Mesenchymal stem cell (in vitro differentiated cells and primary cell): ENCODE measurements at regions not wholly inside any gene's neighbourhood (a gene's known extent, or its start where the extent isn't known, plus 50 kb on each side); places are given as distances from the start of the nearest gene placed in this dataset.
"Not testable (repeated sequence)": the region's sequence is repeated elsewhere in the genome, so short reads cannot be mapped to it uniquely, and the experiment has no call there.

ENCODE experiments used
- DNase-seq: peaks from one replicate; pipeline ENCODE4 v3.0.0-alpha.2; 2013
- H2AFZ ChIP-seq: one replicate; pipeline ENCODE4 v1.6.1; 2013; ENCODE audit warnings: low read depth, mild to moderate bottlenecking, control low read depth, inconsistent platforms, low read length, moderate library complexity
- H2AK5ac ChIP-seq: 2 replicates; pipeline ENCODE4 v1.6.1; 2013; ENCODE audit warnings: low read length, moderate library complexity, mild to moderate bottlenecking, inconsistent platforms; ENCODE audit not compliant: severe bottlenecking
- H2BK120ac ChIP-seq: one replicate; pipeline ENCODE4 v1.6.1; 2013; ENCODE audit warnings: low read depth, mild to moderate bottlenecking, inconsistent platforms, low read length, moderate library complexity
- H2BK12ac ChIP-seq, 2 experiments: one replicate each; pipeline ENCODE4 v1.6.1; 2013; ENCODE audit warnings: inconsistent platforms in 2 of 2, low read length in 2 of 2, mild to moderate bottlenecking in 2 of 2, moderate library complexity in 2 of 2, control low read depth in 1 of 2
- H2BK15ac ChIP-seq: one replicate; pipeline ENCODE4 v1.6.1; 2013; ENCODE audit warnings: mild to moderate bottlenecking, low read depth, inconsistent platforms; ENCODE audit not compliant: poor library complexity, severe bottlenecking
- H2BK5ac ChIP-seq: 2 replicates; pipeline ENCODE4 v1.6.1; 2013; ENCODE audit warnings: low read depth, mild to moderate bottlenecking, low read length, control low read depth, inconsistent platforms; ENCODE audit not compliant: poor library complexity, severe bottlenecking
- H3K14ac ChIP-seq, 2 experiments: one replicate each; pipeline ENCODE4 v1.6.1; 2013; ENCODE audit warnings: inconsistent platforms in 2 of 2, low read length in 2 of 2, control low read depth in 1 of 2, mild to moderate bottlenecking in 1 of 2, moderate library complexity in 1 of 2
- H3K18ac ChIP-seq, 2 experiments: one replicate each; pipeline ENCODE4 v1.6.1; 2013; ENCODE audit warnings: inconsistent platforms in 2 of 2, low read length in 2 of 2, control low read depth in 1 of 2, low read depth in 1 of 2, mild to moderate bottlenecking in 1 of 2
- H3K23ac ChIP-seq, 2 experiments: one replicate each; pipeline ENCODE4 v1.6.1; 2013; ENCODE audit warnings: inconsistent platforms in 2 of 2, low read length in 2 of 2, mild to moderate bottlenecking in 2 of 2, moderate library complexity in 2 of 2, control low read depth in 1 of 2
- H3K27ac ChIP-seq: 2 replicates; pipeline ENCODE4 v1.5.1; 2013; ENCODE audit warnings: mild to moderate bottlenecking, moderate library complexity, low read length, control low read depth, inconsistent platforms; ENCODE audit not compliant: poor library complexity, severe bottlenecking
- H3K27me3 ChIP-seq, 2 experiments: 2 replicates each; pipeline versions ENCODE4 v1.6.1 to v1.7.0; 2013; ENCODE audit warnings: low read length in 2 of 2, mild to moderate bottlenecking in 2 of 2, moderate library complexity in 2 of 2, control low read depth in 1 of 2, inconsistent platforms in 1 of 2; ENCODE audit not compliant: control insufficient read depth in 1 of 2, insufficient read depth in 1 of 2
- H3K36me3 ChIP-seq, 2 experiments: 2 replicates each; pipeline versions ENCODE4 v1.6.1 to v1.7.0; 2013; ENCODE audit warnings: low read length in 2 of 2, control low read depth in 1 of 2, inconsistent platforms in 1 of 2, low read depth in 1 of 2, mild to moderate bottlenecking in 1 of 2; ENCODE audit not compliant: insufficient read depth in 2 of 2, control insufficient read depth in 1 of 2
- H3K4ac ChIP-seq, 2 experiments: one replicate each; pipeline ENCODE4 v1.6.1; 2013; ENCODE audit warnings: inconsistent platforms in 2 of 2, low read length in 2 of 2, mild to moderate bottlenecking in 2 of 2, moderate library complexity in 2 of 2, control low read depth in 1 of 2, low read depth in 1 of 2
- H3K4me1 ChIP-seq: 2 replicates; pipeline ENCODE4 v1.6.1; 2013; ENCODE audit warnings: low read depth, low read length, control low read depth; ENCODE audit not compliant: control insufficient read depth, insufficient read depth
- H3K4me2 ChIP-seq: 2 replicates; pipeline ENCODE4 v1.6.1; 2013; ENCODE audit warnings: low read length, mild to moderate bottlenecking, inconsistent platforms; ENCODE audit not compliant: poor library complexity, severe bottlenecking
- H3K4me3 ChIP-seq, 2 experiments: 2 replicates each; pipeline versions ENCODE4 v1.5.1 to v1.7.0; 2013; ENCODE audit warnings: low read length in 2 of 2, mild to moderate bottlenecking in 2 of 2, control low read depth in 1 of 2, low read depth in 1 of 2; ENCODE audit not compliant: insufficient read depth in 1 of 2
- H3K79me1 ChIP-seq: replicated peaks from 2 replicates; pipeline ENCODE4 v1.6.1; 2013; ENCODE audit warnings: mild to moderate bottlenecking, control low read depth, low read length, inconsistent platforms; ENCODE audit not compliant: poor library complexity, severe bottlenecking
- H3K9ac ChIP-seq: 2 replicates; pipeline ENCODE4 v1.7.0; 2013; ENCODE audit warnings: mild to moderate bottlenecking, low read length, moderate library complexity
- H3K9me3 ChIP-seq: 2 replicates; pipeline ENCODE4 v1.7.0; 2013; ENCODE audit warnings: mild to moderate bottlenecking, low read length; ENCODE audit not compliant: control insufficient read depth
- H4K8ac ChIP-seq: one replicate; pipeline ENCODE4 v1.6.1; 2013; ENCODE audit warnings: inconsistent platforms, mild to moderate bottlenecking, low read length, moderate library complexity
- H4K91ac ChIP-seq: one replicate; pipeline ENCODE4 v1.6.1; 2013; ENCODE audit warnings: mild to moderate bottlenecking, low read length, inconsistent platforms
- WGBS: methylation state at CpG from one replicate; pipeline ENCODE4 v1.1.7; 2013; ENCODE audit warnings: mixed read lengths; 5-methylcytosine and 5-hydroxymethylcytosine counted together

DNA sequence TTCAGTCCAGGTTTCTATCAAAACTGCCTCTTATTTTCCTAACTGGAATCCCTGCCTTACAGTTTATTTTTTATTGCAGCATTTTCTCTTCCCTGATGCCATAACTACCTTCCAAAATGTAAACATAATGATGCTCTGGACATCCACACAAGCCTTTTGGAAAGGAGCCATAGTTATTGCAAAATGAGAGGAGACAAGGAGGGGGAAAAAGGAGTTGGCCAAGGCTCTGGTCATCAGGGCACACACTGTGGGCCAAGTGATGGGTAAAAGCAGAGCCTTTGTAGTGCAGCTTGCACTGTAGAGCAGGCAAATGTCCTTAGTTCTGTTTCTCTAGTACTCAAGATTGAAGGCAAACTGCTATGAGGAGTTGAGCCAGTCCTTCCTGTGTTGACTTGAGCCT is 289.3 kb upstream of the MTPN start:
- Histone ChIP-seq H3K27me3 (no peaks in the 10 kb centered on the region), H3K14ac (no peak overlapping the region), H3K4me1 (no peaks in the 10 kb centered on the region), H2BK5ac (no peak overlapping the region), H4K8ac (no peak overlapping the region), H3K27ac (no peak overlapping the region), H3K18ac (no peak overlapping the region), H2BK12ac (no peak overlapping the region), H3K36me3 (no peaks in the 10 kb centered on the region), H2BK120ac (no peak overlapping the region), H2AFZ (no peak overlapping the region), H3K4ac (no peak overlapping the region), H3K9me3 (peaks cover 49% of the 10 kb centered on the region), H2AK5ac (no peak overlapping the region), H3K23ac (no peak overlapping the region), H3K9ac (no peak overlapping the region), H3K79me1 (no peaks in the 10 kb centered on the region), H3K4me3 (no peak overlapping the region), H2BK15ac (no peak overlapping the region), H3K4me2 (no peak overlapping the region), H4K91ac (no peak overlapping the region)
- DNase-seq = no peak

GRCh38 chr7:136264304-136264703 is 287.1 kb upstream of the MTPN start:
- H3K27me3 ChIP-seq, H3K79me1 ChIP-seq, H3K9ac ChIP-seq, H3K4me1 ChIP-seq, H2BK5ac ChIP-seq, H2AK5ac ChIP-seq, H2AFZ ChIP-seq, H3K36me3 ChIP-seq, H3K14ac ChIP-seq, H3K18ac ChIP-seq, H3K27ac ChIP-seq, H3K4me3 ChIP-seq, DNase-seq, H3K4ac ChIP-seq, H2BK15ac ChIP-seq, H4K91ac ChIP-seq, H3K23ac ChIP-seq, H2BK12ac ChIP-seq, H2BK120ac ChIP-seq, H4K8ac ChIP-seq, H3K4me2 ChIP-seq: not testable (repeated sequence)
- H3K9me3 ChIP-seq = peaks cover 55% of the 10 kb centered on the region
- 64% methylated on average over 5 of the region's 5 CpGs for WGBS

GRCh38 chr7:136263112-136263860 is 286.1 kb upstream of the MTPN start:
- not testable (repeated sequence) for H3K23ac ChIP-seq, H3K79me1 ChIP-seq, H3K18ac ChIP-seq, H3K14ac ChIP-seq, H2BK12ac ChIP-seq, H2BK5ac ChIP-seq, H4K8ac ChIP-seq, H3K36me3 ChIP-seq, H2AFZ ChIP-seq, H3K9ac ChIP-seq, H3K27me3 ChIP-seq, H2BK120ac ChIP-seq, H2AK5ac ChIP-seq, H2BK15ac ChIP-seq, DNase-seq, H3K4me2 ChIP-seq, H3K4ac ChIP-seq, H3K27ac ChIP-seq, H3K4me3 ChIP-seq, H3K4me1 ChIP-seq, H4K91ac ChIP-seq
- peaks cover 60% of the 10 kb centered on the region for H3K9me3 ChIP-seq
- WGBS = 0% methylated on average over 1 of the region's 4 CpGs

- H2AK5ac ChIP-seq, H3K27me3 ChIP-seq, DNase-seq, H2BK120ac ChIP-seq, H2BK5ac ChIP-seq, H3K4me2 ChIP-seq, H3K27ac ChIP-seq, H4K91ac ChIP-seq, H3K4ac ChIP-seq, H3K4me3 ChIP-seq, H3K36me3 ChIP-seq, H3K23ac ChIP-seq, H2AFZ ChIP-seq, H4K8ac ChIP-seq, H2BK15ac ChIP-seq, H3K9ac ChIP-seq, H3K4me1 ChIP-seq, H3K79me1 ChIP-seq, H2BK12ac ChIP-seq, H3K14ac ChIP-seq, H3K18ac ChIP-seq: not testable (repeated sequence)
- peaks cover 55% of the 10 kb centered on the region for H3K9me3 ChIP-seq
- WGBS = 90% methylated on average over 3 of the region's 3 CpGs
These were observed 283.4 kb upstream of the MTPN start for GRCh38 chr7:136260591-136260990.
